HL-60 (cell line): ENCODE measurements at regions not wholly inside any gene's neighbourhood (a gene's known extent, or its start where the extent isn't known, plus 50 kb on each side); places are given as distances from the start of the nearest gene placed in this dataset.

Experiments used
- DNase-seq, 2 experiments: peaks; one replicate each; pipeline ENCODE4 v3.0.0-alpha.2; 2010 to 2020; ENCODE audit warnings: low read depth in 1 of 2, low spot score in 1 of 2
- H3K27ac ChIP-seq: fragments of 250-450 bp; sonication (Bioruptor Pico); replicated peaks from 2 replicates; pipeline ENCODE4 v1.5.1; 2020; ENCODE audit warnings: mild to moderate bottlenecking, moderate library complexity
- H3K27me3 ChIP-seq: fragments of 250-450 bp; sonication (Bioruptor Pico); 2 replicates; pipeline ENCODE4 v1.5.1; 2021; ENCODE audit warnings: mild to moderate bottlenecking, moderate library complexity; ENCODE audit not compliant: insufficient read depth, poor library complexity, severe bottlenecking
- H3K4me3 ChIP-seq: replicated peaks from 2 replicates; pipeline ENCODE4 v1.5.1; 2011; ENCODE audit warnings: mild to moderate bottlenecking, control low read depth, low read length; ENCODE audit not compliant: insufficient read depth
- GABPA ChIP-seq: IDR thresholded peaks from 2 replicates; pipeline ENCODE4 v1.6.1; 2012; ENCODE audit warnings: low read depth
- POLR2AphosphoS5 ChIP-seq: IDR thresholded peaks from 2 replicates; pipeline ENCODE4 v1.6.1; 2012; ENCODE audit warnings: low read depth
- SPI1 ChIP-seq: IDR thresholded peaks from 2 replicates; pipeline ENCODE4 v1.6.1; 2012; ENCODE audit warnings: low read depth, mild to moderate bottlenecking, borderline replicate concordance
- TF ChIP-seq, protein P1 (sequence below): IDR thresholded peaks from 2 replicates; pipeline ENCODE4 v1.6.1; 2012; ENCODE audit warnings: low read depth; ENCODE audit not compliant: insufficient replicate concordance
- TF ChIP-seq, protein P2 (sequence below): IDR thresholded peaks from one replicate; pipeline ENCODE4 v1.5.1; 2011; ENCODE audit warnings: low read length, control low read depth, inconsistent platforms; ENCODE audit not compliant: insufficient read depth

DNA sequence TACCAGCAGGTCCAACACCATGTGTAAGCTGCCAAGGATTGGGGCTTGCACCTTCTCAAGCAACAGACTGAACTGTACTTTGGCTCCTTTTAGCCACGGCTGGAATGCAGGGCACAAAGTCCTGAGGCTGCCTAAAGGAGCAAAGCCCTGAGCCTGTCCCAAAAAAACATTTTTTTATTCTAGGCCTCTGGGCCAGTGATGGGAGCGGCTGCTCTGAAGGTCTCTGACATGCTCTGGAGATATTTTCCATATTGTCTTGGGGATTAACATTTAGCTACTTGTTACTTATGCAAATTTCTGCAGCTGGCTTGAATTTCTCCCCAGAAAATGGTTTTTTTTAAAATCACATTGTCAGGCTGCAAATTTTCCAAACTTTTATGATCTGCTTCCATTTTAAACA lies 885.3 kb downstream of the GLUD2 start:
- no peak for TF ChIP-seq SPI1
- no peak for TF ChIP-seq GABPA
- TF ChIP-seq, protein P1, sequence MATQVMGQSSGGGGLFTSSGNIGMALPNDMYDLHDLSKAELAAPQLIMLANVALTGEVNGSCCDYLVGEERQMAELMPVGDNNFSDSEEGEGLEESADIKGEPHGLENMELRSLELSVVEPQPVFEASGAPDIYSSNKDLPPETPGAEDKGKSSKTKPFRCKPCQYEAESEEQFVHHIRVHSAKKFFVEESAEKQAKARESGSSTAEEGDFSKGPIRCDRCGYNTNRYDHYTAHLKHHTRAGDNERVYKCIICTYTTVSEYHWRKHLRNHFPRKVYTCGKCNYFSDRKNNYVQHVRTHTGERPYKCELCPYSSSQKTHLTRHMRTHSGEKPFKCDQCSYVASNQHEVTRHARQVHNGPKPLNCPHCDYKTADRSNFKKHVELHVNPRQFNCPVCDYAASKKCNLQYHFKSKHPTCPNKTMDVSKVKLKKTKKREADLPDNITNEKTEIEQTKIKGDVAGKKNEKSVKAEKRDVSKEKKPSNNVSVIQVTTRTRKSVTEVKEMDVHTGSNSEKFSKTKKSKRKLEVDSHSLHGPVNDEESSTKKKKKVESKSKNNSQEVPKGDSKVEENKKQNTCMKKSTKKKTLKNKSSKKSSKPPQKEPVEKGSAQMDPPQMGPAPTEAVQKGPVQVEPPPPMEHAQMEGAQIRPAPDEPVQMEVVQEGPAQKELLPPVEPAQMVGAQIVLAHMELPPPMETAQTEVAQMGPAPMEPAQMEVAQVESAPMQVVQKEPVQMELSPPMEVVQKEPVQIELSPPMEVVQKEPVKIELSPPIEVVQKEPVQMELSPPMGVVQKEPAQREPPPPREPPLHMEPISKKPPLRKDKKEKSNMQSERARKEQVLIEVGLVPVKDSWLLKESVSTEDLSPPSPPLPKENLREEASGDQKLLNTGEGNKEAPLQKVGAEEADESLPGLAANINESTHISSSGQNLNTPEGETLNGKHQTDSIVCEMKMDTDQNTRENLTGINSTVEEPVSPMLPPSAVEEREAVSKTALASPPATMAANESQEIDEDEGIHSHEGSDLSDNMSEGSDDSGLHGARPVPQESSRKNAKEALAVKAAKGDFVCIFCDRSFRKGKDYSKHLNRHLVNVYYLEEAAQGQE = no peak
- TF ChIP-seq, protein P2, sequence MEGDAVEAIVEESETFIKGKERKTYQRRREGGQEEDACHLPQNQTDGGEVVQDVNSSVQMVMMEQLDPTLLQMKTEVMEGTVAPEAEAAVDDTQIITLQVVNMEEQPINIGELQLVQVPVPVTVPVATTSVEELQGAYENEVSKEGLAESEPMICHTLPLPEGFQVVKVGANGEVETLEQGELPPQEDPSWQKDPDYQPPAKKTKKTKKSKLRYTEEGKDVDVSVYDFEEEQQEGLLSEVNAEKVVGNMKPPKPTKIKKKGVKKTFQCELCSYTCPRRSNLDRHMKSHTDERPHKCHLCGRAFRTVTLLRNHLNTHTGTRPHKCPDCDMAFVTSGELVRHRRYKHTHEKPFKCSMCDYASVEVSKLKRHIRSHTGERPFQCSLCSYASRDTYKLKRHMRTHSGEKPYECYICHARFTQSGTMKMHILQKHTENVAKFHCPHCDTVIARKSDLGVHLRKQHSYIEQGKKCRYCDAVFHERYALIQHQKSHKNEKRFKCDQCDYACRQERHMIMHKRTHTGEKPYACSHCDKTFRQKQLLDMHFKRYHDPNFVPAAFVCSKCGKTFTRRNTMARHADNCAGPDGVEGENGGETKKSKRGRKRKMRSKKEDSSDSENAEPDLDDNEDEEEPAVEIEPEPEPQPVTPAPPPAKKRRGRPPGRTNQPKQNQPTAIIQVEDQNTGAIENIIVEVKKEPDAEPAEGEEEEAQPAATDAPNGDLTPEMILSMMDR = no peak
- no peak for TF ChIP-seq POLR2AphosphoS5
- H3K27ac ChIP-seq = no peak overlapping the region
- DNase-seq = no peak
- H3K27me3 ChIP-seq = no peaks in the 10 kb centered on the region
- H3K4me3 ChIP-seq = no peak overlapping the region

DNA sequence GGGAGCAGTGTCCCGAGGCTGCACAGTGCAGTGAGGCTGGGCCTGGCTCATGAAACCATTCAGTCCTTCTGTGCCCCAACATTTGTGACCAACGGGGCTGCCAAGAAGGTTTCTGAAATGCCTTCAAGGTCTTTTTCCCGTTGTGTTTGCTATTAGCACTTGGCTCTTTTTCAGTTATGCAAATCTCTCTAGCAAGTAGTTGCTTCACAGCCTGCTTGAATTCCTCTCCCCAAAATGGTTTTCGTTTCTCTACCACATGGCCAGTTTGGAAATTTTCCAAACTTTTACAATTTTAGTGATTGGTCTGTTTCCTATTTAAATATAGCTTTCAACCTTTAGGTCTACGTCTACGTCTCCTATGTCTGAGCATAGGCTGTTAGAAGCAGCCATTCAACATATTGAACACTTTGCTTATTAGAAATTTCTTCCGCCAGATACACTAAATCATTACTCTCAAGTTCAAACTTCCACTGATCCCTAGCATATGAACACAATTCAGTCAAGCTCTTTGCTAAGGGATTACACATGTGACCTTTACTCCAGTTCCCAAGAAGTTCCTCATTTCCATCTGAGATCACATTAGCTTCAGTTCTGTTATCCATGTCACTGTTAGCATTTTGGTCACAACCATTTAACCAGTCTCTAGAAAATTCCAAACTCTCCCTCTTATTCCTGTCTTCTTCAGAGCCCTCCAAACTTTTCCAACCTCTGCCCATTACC lies 901.8 kb downstream of the GLUD2 start:
- Histone ChIP-seq H3K4me3 (no peak overlapping the region), H3K27me3 (no peaks in the 10 kb centered on the region), H3K27ac (no peak overlapping the region)
- TF ChIP-seq GABPA = no peak
- TF ChIP-seq, protein P2 = no peak
- no peak for TF ChIP-seq SPI1
- DNase-seq = no peak

DNA sequence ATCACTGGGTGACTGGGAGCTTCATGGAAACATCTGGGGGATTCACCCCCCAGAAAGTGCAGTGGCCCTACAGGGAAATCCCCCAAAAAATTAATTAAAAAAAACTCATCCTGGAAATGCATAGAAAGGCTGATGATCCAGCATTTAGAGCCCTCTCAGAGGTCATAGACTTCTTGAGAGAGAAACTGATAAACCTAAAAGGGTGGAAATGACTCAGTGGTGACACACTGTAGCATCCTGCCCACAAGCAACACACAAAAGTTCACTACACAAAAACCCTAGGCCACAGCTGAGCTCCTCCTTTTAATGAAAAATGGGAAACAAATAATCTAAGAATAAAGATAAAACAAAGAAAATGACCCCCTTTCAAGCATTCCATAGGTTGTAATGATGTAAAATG lies 911.5 kb downstream of the GLUD2 start:
- Histone ChIP-seq H3K27me3 (no peaks in the 10 kb centered on the region), H3K27ac (no peak overlapping the region), H3K4me3 (no peak overlapping the region)
- no peak for DNase-seq
- TF ChIP-seq POLR2AphosphoS5 (no peak), GABPA (no peak), SPI1 (no peak)
- TF ChIP-seq, protein P2 = no peak
- TF ChIP-seq, protein P1 = no peak

DNA sequence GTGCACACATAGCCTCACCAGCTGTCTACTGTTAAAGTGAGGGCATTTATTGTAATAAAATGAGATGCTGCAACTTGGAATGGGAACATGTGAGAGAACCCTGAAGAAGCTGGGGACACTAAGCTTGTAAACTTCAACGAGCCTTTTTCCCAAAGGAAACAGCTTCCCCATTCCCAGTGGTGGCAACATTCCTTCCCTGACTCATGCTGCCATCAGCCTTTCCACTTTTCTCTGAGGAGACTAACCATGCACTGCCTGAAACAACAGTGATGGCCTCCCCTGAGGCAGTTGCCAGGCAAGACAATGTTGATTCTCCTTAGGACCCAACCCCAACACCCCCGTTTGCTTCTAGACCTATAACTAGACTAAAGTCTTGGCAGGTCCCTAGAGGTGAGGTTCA lies 928.3 kb downstream of the GLUD2 start:
- no peak for DNase-seq
- no peak overlapping the region for H3K27ac ChIP-seq
- no peak overlapping the region for H3K4me3 ChIP-seq
- no peaks in the 10 kb centered on the region for H3K27me3 ChIP-seq
- TF ChIP-seq GABPA (no peak), SPI1 (no peak), POLR2AphosphoS5 (no peak)
- TF ChIP-seq, protein P1 = no peak
- TF ChIP-seq, protein P2 = no peak
